Lower leg skin (tissue), 3 donors: ENCODE measurements at regions not wholly inside any gene's neighbourhood (a gene's known extent, or its start where the extent isn't known, plus 50 kb on each side); places are given as distances from the start of the nearest gene placed in this dataset.

Experiments used
- POLR2A ChIP-seq, 2 donors: fragments of 450-650 bp; IDR thresholded peaks; one replicate each; pipeline ENCODE4 v1.6.1; 2016 to 2017; ENCODE audit warnings: antibody characterized with exemption in 2 of 2, mild to moderate bottlenecking in 1 of 2, moderate library complexity in 1 of 2
- TF ChIP-seq, protein P1 (sequence below), 3 donors: fragments of 450-650 bp; IDR thresholded peaks; one replicate each; pipeline ENCODE4 v1.5.1; 2016; ENCODE audit warnings: antibody characterized with exemption in 3 of 3, mild to moderate bottlenecking in 3 of 3, moderate library complexity in 2 of 3

DNA sequence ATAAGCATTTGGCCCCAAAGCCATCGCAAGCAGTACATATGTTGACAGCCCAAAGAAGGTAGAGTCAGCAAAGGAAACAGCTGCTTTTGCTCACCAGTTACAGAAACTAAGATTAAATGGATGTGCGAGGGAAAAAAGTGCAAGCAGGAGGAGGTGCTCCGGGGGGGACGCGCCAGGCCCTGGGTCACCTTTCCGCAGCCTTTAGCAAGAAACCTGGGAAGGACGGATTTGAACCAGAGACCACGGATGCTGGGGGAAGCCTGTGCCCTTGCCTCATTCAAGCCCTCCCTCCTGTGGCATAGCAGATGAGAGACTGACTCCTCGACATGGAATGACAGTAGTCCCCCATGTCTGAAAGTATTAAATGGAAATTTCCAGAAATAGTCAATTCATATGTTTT lies 405.6 kb upstream of the PRKCQ start:
- TF ChIP-seq POLR2A (IDR thresholded peaks at IDR 0.05): no peak
- TF ChIP-seq, protein P1, sequence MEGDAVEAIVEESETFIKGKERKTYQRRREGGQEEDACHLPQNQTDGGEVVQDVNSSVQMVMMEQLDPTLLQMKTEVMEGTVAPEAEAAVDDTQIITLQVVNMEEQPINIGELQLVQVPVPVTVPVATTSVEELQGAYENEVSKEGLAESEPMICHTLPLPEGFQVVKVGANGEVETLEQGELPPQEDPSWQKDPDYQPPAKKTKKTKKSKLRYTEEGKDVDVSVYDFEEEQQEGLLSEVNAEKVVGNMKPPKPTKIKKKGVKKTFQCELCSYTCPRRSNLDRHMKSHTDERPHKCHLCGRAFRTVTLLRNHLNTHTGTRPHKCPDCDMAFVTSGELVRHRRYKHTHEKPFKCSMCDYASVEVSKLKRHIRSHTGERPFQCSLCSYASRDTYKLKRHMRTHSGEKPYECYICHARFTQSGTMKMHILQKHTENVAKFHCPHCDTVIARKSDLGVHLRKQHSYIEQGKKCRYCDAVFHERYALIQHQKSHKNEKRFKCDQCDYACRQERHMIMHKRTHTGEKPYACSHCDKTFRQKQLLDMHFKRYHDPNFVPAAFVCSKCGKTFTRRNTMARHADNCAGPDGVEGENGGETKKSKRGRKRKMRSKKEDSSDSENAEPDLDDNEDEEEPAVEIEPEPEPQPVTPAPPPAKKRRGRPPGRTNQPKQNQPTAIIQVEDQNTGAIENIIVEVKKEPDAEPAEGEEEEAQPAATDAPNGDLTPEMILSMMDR (IDR thresholded peaks at IDR 0.05): no peak
